Activated CD8-positive, alpha-beta memory T cell treated with anti-CD3 and anti-CD28 coated beads, Interleukin-2, amount 50 U/mL, for 48 hours (primary cell): ENCODE measurements at regions not wholly inside any gene's neighbourhood (a gene's known extent, or its start where the extent isn't known, plus 50 kb on each side); places are given as distances from the start of the nearest gene placed in this dataset.

ENCODE experiments used
- DNase-seq: peaks from one replicate; pipeline ENCODE4 v3.0.0-alpha.2; 2020

DNA sequence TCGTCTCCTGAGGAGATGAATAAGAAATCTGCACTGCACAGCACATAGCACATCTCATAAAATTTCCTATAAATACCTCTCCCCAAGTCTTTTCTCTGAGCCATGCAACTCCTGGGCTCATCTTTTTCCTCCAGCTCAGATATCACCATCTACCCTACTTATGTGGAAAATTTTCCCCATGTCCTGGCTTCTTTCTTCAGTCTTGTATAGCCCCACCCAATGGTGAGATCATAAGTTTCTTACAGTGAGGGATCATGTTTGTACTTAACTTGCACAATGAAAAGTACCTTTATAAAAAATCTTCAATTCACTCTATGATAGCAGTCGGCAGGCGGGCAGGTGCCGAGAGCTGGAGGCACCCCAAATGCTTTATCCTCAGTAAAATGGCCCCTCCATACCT lies 198.6 kb upstream of the S100G start:
- DNase-seq = no peak

DNA sequence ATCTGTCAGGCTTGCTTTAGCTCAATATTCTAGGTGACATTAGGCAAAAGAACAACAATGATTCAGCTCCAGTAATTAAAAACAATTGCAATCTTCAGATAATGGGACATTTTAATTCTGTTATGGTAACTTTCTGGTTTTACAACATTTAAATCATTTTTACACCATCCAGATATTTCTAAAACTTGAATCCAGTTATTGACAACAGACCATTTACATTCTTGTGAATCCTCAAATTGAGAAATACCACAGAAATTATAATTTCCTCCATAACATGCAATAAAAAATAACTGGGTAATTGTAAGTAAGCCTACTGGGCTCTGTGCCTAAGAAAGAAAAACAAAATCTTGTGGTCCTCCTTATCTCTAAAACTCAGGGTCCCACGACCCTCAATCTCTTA lies 195.0 kb upstream of the S100G start:
- DNase-seq = no peak

DNA sequence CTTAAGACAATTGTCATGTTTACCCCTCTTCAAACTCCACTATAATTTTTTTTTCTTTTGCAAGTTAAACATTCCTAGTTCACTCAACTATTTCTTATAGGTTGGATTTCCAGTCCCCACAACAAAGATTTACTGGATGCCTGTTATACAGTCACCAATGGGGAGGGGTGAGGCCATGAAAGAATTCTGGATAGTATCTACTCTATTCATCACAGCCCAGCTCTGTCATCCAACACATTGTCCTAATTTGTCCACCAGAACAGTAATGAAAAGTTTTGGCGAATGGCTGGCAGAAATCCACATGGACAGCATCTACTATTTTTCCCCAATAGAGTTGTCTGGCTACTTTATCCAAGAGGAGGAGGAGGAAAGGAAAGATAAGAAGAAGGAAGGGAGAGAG lies 192.7 kb upstream of the S100G start:
- DNase-seq = no peak

DNA sequence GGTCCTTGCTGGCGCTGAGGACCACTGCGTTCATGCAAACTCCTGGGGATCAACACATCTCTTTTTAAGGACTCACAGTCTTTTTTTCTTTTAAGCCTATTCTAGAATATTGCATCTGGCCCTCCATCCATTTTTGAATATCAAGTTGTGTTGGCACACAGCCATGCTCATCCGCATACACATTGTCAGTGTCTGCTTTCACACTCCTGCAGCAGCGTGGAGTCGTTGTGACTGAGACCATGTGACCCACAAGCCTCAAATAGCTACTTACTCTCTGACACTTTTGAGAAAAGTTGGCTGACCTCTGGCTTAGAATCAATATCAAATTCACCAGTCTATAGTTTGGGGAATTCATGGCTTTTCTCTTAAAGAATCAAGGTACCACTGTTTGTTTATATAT lies 191.8 kb upstream of the S100G start:
- no peak for DNase-seq

DNA sequence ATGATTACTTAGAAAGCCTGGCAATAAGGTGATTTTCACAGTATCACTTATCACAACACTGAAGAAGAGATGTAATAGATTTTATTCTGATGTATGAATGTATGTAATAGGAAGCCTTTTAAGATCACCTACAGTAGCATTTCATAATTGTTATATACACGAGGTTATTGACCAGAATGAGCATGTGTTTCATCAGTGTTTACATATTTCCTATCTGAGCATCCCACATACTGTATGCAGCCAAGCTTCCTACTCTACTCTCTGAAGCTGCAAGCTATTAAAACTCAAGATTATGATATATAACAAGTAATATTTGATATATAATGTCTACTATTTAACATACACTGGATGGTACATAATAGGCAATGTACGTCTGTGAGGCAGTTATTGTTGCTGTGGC lies 190.9 kb upstream of the S100G start:
- DNase-seq = no peak

DNA sequence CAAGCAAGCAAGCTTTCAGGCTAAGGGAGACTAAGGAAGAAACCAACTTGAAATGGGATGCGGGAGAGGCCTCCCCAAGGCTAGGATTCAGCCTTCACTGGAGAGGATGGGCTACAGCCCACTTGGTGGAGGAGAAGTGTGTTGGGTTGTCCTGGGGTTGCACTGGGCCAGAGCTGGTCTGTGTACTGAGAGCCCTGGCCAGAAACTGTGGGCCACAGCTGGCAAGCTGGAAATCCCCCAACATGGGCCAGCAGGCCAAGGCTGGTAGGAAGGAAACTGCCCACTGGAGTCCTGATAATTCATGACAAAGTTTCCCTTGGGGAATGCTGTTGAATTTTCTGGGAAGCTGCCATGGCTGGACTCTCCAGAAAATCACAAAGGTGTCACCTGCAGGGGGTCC lies 188.0 kb upstream of the S100G start:
- DNase-seq = no peak

DNA sequence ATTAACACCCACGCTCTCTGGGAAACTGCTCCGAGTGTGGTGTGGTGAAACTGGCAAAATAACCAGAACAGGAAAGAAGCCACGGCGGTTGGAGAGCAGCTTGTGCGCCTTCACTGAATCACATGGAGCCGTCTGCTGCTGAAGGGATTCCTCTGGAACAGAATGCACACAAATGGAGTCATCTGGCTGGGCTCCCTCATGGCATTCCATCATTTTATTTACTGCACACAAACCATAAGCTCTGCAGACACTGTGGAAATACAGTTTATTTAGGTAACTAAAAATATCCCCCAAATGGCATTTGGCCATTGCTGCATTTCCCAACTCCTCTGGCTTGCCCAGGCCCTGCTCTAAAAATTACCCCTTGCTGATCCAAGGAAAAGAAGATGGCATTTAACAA lies 187.0 kb upstream of the S100G start:
- no peak for DNase-seq

DNA sequence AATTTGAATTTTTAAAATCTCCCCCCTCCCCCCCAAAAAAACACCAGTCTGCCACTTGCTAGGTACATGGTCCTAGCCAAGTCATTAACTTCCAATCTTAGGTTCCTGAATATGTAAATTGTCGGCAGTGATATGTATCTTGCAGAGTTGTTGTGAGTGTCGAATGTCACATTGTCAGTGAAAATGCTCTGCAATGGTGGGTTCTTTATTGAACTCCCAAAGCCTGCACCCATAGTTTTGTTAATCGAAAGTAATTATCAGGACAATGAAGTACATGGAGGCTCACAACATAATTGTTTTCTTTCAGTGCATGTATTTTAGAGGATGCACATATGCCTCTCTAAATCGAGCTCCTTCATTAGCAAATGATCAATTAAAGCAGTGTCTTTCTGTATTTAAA lies 185.6 kb upstream of the S100G start:
- DNase-seq = no peak

DNA sequence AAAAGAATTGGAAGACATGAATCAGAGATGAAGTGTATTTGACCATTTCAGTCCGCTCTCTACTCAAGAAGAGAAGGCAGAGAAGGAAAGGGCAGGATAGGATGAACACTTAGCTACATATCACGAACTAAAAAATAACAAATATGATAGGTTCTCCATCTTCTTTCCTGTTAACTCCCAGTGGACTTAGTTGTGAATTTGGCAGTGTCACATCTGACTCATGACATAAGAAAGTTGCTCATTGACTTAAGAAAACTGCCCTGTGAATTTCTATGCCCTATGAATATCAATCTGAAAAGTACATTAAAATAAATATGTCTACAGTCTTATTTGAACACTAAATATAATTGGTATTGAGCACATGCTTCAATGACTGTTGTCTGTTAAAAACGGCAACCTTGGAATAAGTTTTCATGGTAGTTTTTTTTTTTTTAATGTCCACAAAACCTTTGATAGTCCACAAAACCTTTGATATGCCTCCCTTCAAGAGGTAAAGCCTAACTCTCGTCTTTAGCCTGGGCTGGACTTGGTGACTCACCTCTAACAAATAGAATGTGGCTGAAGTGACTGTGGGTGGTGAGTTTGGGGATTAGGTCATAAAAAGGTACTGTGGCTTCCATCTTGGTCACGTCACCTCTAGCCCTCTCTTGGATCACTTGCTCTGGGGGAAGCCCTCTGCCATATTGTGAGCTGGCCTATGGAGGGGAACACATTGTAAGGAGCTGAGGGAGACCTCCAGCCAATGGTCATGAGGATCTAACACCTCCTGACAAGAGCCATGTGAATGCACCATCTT lies 184.7 kb upstream of the S100G start:
- no peak for DNase-seq

DNA sequence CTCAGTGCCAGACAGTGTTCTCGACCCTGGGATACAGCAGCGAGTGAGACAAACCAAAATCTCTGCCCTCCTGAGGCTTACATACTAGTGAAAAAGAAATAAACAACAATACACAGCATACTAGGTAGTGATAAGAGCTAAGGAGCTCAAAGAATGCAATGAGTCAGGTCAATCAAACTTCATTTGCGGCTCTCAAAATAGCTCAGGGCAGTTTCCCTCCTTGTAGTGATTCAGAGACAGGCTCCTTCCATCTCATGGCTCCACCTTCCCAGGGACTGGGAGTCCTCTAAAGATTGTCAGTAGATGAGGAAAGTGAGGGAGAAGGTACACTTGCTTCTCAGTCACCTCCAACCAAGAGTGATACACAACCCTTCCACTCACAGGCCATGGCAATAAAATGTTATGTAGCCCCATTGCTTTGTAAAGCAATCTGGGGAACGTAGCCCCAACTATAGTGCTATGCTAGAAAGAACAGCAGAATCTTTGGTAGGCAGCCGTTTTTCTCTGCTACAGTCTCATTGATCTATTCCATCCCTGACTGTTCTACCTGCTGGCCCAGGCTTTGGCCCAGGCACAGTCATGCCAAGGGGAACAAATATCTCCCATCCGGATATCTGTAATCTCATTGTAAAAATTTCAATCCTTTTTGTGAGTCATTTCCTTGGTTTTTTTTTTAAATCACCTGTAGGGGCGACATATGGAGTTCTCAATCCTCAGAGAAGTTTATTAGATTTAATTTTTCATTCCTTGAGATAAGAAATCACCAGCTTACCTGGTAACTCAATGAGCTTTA lies 183.1 kb upstream of the S100G start:
- DNase-seq = no peak

DNA sequence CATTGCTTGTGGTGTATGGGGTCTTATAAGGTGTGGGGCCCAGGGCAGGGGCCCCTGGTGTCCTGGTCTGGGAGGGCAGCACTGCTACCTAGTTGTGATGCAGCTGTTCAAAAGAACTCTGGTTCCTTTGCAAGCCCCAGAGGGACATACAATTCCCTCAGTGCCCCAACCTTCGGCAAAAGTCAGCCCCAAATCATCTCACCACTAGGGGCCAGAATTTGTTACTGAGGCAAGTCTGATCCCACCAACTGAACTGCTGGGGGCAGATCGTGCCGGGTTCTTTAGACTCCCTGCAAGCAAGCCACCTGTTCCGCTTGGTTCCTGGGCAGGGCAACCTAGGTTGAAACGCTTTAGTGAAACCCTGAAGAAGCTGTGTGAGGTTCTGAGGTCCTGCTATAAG lies 180.1 kb upstream of the S100G start:
- DNase-seq = no peak

DNA sequence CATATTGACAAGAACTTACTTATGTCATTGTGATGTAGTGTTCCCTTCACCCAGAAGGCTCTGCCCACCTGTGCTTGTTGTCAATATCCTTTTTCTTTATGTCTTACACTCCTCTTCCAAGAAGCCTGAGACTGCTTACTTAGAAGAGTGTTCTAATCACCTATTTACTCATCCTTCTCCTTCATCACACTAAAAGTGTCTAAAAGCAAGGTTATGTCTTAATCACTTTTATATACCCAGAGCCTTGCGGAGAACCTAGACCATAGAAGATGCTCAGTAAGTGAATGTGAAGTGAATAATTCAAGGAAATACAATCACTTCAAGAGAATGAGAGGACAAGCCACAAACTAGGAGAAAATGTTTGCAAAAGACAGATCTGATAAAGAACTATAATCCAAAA lies 177.6 kb upstream of the S100G start:
- no peak for DNase-seq

DNA sequence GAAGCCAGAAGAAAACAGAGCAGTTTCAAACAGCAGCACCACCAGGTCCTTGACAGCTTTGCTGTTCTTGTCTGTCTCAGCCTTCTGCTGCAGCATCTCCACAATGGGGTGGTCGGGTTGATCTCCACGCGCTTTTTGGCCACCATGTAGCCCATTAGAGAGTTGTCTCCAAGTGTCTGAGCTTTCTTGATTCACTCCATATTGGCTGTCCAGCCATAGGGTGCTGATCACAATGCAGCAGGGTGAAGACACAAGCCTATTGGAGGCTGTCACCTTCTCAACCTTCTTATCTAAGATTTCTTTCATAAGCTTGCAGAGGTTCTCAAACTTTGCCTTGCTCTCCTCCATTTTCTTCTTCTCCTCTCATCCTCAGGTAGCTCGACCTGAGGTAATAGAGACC lies 175.4 kb upstream of the S100G start:
- DNase-seq = no peak

DNA sequence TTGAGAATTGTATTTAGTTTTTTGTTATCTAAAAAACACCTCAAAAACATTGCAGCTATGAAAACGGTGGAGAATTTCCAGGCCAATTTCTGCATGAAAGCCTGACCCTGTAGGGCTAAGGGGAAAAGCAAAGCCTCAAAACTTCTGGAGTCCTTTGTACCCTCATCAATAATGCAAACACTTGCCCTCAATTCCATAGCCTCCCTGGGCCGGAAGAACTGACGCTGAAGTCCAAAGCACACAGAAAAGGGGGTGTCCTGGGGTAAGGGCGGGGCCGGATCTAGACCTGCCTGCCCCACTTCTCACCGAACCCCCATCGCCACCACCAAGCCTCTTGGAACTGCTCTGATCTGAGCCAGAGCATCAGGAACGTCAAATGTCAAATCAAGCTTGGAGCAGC lies 173.9 kb upstream of the S100G start:
- DNase-seq = no peak

DNA sequence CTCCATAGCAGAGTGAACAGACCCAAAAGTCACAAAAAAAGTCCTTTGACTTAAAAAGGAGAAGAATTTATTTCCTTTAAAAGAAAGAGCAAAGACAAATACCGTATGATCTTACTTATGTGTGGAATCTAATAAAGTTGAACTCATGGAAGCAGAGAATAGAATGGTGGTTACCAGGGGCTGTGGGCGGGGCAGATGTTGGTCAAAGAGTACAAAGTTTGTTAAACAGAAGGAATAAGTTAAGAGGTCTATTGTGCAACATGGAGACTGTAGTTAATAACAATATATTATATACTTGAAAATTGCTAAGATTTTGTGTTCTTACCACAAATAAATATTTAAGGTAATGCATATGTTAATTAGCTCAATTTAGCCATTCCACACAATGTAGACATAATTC lies 173.3 kb upstream of the S100G start:
- DNase-seq = no peak

DNA sequence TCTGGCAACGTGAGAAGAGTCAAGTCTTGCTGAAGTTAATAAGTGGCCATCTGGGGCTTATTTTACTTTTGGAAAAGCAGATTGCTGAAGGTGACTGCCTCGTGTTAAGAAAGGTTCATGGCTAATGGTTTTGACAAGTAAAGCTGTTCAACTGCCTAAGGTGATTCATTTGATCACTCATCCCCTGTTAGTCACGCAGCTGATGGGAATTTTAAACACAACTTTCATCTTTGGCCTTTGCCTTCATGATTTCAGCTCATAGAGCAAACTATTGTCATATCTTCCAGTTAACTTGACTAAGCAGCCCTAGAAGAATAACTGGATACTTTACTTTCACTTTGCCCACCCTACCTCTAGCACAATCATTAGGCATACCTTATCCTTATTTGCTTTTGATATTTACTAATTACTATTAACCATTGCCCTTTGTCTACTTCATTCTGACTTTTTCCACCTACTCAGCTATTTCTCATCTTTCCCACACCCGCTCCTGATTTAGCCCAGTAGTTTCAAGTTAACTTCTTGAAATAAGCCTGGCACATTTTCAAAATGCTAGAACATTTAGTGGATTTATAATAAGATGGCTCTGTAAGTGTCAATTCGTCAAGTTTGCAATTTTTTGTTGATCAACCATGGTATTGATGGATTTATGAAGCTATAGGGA lies 170.6 kb upstream of the S100G start:
- no peak for DNase-seq

DNA sequence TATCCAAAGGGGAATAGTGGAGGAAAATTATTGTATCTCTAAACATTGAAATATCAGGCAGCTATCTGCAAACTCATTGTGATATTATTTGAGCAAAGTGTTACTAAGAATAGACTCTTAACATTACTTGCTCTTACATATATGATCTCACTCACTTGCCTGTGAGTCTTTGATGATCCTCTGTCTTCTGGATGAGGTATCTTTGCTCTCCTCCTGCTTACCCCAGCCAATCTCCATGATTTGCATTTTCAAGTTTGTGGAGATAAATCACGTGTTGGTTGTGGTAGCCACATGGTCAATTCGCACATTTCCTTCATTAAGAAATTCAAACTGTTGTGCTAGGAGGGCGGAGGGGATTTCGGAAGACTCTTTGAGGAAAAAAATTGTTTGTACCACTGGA lies 169.9 kb upstream of the S100G start:
- no peak for DNase-seq

DNA sequence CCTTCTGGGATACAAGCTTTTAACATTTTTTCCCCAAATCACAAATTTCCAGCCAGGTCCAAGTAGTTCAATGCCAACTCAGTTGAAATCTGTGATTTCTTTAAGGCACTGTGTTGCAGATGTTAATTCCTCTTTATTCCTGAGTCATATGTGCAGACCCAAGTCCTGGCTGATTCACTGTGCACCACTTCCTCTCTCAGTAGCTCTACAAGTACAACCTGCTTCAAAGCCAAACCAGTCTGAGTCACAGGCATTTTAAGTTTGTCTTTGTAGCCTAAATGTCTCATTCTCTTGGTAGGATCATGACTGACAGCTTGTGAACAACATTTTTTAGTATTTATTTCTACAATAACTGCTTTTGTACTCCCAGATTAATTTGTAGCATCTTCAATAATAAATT lies 165.6 kb upstream of the S100G start:
- no peak for DNase-seq

DNA sequence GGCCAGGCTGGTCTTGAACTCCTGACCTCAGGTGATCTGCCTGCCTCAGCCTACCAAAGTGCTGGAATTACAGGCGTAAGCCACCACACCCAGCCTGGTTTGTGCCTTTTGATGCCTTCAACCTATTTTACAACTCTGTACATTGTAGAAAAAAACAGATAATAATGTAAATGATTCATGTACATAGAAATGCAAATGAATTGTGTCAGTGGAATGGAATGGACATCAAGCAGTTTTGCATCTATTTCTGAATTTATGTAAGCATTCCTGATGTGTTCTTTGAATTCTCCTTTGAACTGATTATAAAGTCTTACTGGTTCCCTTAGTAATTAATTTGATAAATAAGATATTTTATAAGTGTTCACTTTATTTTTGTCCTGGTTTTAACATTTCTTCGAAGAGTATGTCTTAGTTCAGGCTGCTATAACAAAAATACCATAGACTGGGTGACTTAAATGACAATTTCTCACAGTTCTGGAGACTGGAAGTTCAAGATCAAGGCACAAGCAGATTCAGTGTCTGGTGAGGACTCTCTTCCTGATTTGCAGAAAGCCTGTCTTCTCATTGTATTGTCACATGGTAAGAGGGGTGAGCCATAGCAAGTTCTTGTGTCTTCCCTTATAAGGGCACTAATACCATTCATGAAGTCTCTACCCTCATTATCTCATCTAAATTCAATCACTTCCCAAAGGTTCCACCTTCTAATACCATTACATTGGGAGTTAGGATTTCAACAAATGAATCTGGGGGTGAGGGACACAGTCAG lies 162.2 kb upstream of the S100G start:
- DNase-seq = no peak

DNA sequence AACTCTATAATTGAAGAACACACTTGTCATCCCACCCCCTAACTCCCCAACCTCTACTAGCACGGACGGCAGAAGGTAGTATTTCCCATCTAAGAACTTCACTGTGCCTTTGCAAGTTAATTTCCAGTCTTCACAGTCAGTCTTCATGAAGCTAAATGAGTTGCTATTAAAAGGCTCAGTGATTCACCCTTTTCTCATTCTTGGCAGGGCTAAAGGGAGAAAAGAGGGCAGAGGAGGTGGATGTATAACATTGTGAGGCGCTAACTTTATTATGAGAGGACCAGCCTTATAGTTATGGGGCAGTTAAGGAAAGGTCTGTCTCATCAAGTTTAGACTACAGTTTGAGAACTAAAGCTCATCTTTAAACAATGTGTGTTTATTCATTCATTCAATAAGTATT lies 161.0 kb upstream of the S100G start:
- DNase-seq = no peak

DNA sequence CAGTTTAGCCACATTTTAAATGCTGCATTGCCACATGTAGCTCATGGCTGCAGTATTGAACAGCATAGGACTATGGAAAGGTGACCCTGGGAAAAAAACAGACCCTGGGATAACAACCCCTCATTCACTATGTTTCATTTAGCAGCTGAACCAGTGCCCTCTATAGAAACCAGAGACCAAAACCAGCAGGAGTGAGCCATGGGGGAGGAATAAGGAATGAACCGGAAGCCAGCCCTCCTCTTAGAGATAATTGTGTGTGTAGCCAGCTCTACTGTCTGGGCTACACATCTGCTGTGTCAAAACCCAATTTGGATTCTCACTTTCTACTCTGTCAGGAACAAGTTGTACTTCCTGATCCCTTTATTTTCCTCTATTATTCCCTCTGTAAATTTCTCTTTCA lies 158.5 kb upstream of the S100G start:
- no peak for DNase-seq

DNA sequence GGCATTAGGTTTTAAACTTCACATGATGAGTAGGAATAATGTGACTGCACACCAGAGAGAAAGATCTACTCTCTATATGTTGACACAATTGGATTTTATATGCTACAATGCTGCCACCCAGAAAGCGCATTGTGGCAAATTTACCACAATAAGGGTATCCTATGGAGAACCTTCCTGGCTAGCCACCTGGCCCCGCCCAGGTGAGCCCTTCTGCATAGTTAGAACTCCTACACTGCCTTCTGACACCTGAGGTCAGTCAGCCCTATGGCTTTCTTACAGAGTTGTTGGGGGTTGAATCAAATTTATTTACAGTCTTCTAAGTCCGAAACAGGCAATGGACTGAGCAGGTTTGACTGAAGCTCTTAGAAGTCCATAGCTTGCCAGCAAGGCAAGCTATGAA lies 153.8 kb upstream of the S100G start:
- DNase-seq = no peak
